NT2/D1 (cell line): ENCODE measurements at regions not wholly inside any gene's neighbourhood (a gene's known extent, or its start where the extent isn't known, plus 50 kb on each side); places are given as distances from the start of the nearest gene placed in this dataset.

ENCODE experiments used
- YY1 ChIP-seq: IDR thresholded peaks from 2 replicates; pipeline ENCODE4 v1.6.1; 2011; ENCODE audit not compliant: insufficient read length, insufficient read depth
- ZNF274 ChIP-seq: IDR thresholded peaks from 2 replicates; pipeline ENCODE4 v1.6.1; 2011; ENCODE audit warnings: mild to moderate bottlenecking, low read depth, low read length

- TF ChIP-seq ZNF274 (no peak), YY1 (no peak)
These were observed 776.7 kb downstream of the TBC1D32 start for GRCh38 chr6:120557554-120557953.
